ENCODE measurements at regions not wholly inside any gene's neighbourhood (a gene's known extent, or its start where the extent isn't known, plus 50 kb on each side); places are given as distances from the start of the nearest gene placed in this dataset.

- DNase-seq (ENCODE audit: low read depth, low spot score), result no peak
Measured at GRCh38 chr5:165066751-165067385, 1561.4 kb downstream of the MAT2B start.

GRCh38 chr5:165076686-165077085 lies 1571.3 kb downstream of the MAT2B start:
- no peak for DNase-seq (ENCODE audit: low read depth, low spot score)

DNA sequence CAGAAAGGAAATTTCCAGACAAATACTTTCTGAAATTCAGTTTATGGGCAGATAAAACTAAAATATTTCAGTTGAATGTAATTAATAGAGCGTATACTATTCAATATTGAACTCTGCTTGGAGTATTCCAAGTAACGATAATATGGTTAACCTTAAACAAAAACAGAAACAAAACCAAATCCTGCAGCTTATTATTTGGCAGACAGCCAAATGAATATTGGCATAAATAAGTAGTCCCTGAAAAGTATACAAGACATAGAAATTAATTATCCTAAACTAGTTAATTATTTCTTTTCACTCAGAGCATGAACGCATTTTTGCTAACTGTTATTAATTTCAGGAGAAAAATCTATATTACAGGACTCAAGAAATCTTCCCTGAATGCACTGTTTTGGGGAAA lies 1574.0 kb downstream of the MAT2B start:
- no peak for DNase-seq (ENCODE audit: low read depth, low spot score)

DNA sequence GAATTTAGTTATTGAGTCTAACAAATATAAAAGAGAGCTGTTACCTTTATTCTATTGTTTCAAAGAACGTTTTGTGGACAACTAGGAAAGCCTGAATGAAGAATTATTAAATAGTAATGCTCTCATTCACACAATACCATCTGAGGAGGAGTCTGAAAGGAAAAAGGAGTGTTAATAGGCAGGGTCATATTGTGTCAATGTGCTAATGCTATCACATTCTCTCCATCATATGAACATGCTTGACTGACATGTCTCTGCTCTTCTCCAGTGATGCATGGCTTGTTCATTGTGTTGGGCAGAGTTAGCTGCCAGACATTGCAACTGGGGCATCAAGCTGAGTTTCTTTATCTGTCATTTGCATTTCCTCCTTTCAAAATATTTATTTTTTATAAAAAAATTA lies 1578.0 kb downstream of the MAT2B start:
- no peak for DNase-seq (ENCODE audit: low read depth, low spot score)

- DNase-seq (ENCODE audit: low read depth, low spot score), result no peak
Measured at GRCh38 chr5:165086465-165086864, 1581.0 kb downstream of the MAT2B start.

GRCh38 chr5:165094782-165095181 lies 1589.4 kb downstream of the MAT2B start:
- DNase-seq (ENCODE audit: low read depth, low spot score), result no peak

GRCh38 chr5:165101709-165102108 lies 1596.3 kb downstream of the MAT2B start:
- no peak for DNase-seq (ENCODE audit: low read depth, low spot score)

DNA sequence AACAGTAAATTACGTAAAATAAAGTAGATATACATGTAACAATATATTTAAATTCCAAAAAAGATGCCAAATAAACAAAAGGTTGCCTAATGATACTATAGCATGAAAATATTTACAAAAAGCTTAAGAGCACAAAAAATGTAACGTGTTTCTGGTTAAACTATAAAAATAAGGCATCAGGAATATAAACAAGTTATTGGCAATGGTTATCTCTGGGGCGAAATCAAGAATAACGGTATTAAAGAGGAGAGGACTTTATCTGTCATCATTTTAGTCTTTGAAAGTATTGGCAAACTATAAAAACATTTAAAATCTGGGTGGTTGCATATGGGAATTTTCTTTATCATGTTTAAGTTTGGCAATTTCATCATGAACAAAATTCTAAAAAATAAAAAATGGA lies 1599.2 kb downstream of the MAT2B start:
- no peak for DNase-seq (ENCODE audit: low read depth, low spot score)

- no peak for DNase-seq (ENCODE audit: low read depth, low spot score)
Measured at GRCh38 chr5:165108809-165109208, 1603.4 kb downstream of the MAT2B start.

GRCh38 chr5:165119175-165119574 lies 1613.8 kb downstream of the MAT2B start:
- DNase-seq (ENCODE audit: low read depth, low spot score), result no peak

DNA sequence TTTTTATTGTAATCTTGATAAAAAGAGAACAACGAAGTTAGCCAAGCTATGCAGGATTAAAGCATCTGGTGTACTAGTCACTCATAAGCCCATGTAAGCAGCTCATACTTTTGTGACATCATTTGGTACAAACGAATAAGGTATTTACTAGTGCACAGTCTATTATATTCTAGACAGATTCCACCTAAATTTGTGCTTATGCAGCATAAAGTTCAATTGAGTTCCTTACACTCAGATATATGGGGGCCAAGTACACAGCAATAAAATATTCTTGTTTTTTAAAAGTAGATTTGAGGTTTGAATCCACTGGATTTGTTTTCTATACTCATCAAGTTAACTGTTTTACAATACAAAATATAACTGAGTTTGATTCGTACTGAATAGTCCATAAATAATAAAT lies 1621.2 kb downstream of the MAT2B start:
- DNase-seq (ENCODE audit: low read depth, low spot score), result no peak

DNA sequence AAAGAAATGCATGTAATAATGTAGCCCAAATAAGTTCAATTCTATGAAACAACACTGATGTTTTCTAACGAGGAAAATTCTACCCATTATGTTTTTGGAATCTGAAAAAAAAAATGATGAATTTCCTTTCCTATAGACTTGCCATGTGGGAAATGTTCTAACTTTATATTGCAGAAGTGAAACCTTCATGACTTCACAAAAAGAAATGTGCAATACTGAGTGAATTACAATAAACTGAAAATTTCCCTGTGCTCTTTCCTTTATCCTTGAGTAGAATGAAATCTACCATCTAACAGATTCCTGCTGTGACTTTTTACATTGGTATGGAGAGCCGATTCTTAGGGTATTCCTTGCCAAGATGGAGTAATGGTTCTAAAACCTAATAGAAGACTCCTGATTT lies 1622.5 kb downstream of the MAT2B start:
- no peak for DNase-seq (ENCODE audit: low read depth, low spot score)

DNA sequence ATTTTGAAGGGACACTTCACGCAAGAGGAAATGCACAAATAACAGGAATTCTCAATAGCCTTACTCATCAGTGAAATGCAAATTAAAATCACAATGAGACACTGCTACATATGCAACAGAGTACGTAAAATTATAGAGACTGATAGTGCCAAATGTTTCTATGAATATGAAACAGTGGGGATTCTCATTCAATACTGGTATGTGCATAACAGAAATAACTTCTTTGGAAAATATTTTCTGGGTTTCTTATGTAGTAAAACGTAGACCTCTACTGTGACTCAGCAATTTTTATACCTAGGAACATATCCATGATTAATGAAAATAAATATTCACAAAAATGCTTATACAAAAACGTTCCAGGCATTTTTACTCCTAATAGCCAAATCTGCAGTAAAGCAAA lies 1625.2 kb downstream of the MAT2B start:
- no peak for DNase-seq (ENCODE audit: low read depth, low spot score)

DNA sequence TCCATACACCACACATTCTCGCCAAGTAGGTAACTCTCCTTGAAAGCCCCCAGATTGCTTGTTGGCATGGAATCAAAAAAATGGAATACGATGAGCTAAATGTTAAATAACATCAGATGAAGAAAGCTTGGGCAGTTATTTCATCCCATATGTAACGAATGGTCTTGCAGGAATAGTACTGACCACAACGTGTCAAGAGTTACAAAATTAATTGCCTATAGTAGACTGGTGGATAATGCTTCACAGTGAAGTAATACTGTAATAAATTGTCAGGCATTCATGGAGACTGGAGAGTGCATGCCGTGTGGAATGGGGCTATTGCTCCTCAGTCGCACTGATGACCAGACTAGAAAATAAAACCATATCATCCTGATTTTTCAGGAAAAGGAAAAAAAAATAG lies 1628.7 kb downstream of the MAT2B start:
- DNase-seq (ENCODE audit: low read depth, low spot score), result no peak

GRCh38 chr5:165135565-165135964 lies 1630.1 kb downstream of the MAT2B start:
- no peak for DNase-seq (ENCODE audit: low read depth, low spot score)

DNA sequence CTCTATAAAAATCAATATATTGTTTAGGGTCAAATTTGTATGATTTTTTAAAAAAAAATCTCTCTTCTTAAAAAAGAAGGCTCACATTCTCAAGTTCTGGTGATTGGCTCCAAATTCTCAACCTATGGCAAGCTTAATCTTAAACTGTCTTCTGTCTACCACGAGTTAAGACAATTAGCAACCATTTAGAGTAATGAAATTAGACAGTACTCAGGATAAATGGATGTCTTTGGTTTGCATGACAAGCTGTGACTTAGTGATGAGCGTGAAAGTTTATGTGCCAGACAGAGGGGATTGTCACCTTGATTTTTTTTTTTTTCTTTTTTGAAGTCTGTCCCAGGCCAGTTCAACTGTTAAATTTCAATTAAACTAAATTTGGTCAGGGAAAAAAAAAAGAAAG lies 1632.3 kb downstream of the MAT2B start:
- no peak for DNase-seq (ENCODE audit: low read depth, low spot score)

GRCh38 chr5:165138236-165138635 lies 1632.8 kb downstream of the MAT2B start:
- DNase-seq (ENCODE audit: low read depth, low spot score), result no peak

DNA sequence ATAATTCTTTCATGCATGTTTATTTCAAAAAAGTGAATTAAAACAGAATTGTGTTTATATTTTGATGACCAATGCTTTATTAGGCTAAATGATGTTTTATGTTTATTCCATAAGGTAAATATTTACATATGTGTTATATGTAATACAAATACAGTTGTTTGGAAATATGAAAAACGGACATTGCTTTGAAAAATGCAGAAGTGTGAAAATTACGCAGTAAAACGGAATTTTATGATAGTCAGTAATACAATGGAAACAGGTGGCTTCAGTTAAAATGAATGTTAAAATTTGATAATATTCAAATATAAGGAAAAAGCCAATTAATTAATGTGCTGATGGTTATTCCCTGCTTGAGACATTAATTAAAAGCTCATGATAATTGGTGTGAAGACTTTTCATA lies 1633.8 kb downstream of the MAT2B start:
- no peak for DNase-seq (ENCODE audit: low read depth, low spot score)

- no peak for DNase-seq (ENCODE audit: low read depth, low spot score)
Measured at GRCh38 chr5:165139721-165140120, 1634.3 kb downstream of the MAT2B start.

DNA sequence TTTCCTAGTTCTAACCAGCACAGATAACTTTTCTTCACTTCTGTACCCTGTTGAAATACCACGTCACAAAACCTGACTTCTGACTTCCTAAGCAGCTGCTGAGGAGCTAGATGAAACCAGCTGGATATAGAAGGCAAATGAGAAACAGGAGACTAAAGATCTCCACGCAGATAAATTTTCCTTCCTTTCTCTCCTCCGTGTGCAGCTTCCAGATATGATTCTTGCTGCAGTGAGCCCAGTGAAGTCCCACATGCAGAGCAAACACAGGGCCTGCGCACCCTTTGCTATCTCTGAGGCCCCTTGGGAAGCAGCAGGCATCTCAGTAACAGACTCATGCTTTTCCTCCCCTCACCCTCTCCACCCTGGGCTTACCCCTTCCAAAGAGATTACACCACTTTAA lies 1638.3 kb downstream of the MAT2B start:
- DNase-seq (ENCODE audit: low read depth, low spot score), result no peak

- DNase-seq (ENCODE audit: low read depth, low spot score), result no peak
Measured at GRCh38 chr5:165149431-165149830, 1644.0 kb downstream of the MAT2B start.

DNA sequence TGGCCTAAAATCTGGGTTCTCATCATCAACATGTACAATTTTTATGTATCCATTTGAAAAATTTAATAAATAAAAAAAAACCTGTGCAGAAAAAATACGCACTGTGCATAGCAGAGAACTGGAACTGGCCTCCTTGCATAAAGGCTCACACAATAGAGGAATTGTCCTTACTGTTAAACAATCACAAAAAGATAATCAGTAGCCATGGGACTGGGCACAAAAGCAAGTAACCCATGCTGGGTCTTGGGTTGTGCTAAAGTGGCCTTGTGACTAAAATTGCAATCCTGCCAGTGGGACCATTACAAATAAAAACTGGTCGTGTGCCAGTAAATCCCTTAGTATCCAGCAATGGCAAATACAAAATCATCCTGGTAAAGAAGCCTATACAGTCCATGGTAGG lies 1646.6 kb downstream of the MAT2B start:
- no peak for DNase-seq (ENCODE audit: low read depth, low spot score)

GRCh38 chr5:165157219-165157618 lies 1651.8 kb downstream of the MAT2B start:
- no peak for DNase-seq (ENCODE audit: low read depth, low spot score)

GRCh38 chr5:165161204-165161603 lies 1655.8 kb downstream of the MAT2B start:
- no peak for DNase-seq (ENCODE audit: low read depth, low spot score)

Measured in brain pericyte (primary cell).